Upper lobe of left lung (tissue), 4 donors: ENCODE measurements at regions not wholly inside any gene's neighbourhood (a gene's known extent, or its start where the extent isn't known, plus 50 kb on each side); places are given as distances from the start of the nearest gene placed in this dataset.

ENCODE experiments used
- CTCF ChIP-seq, 6 experiments: fragments of 450-650 bp in 4 of 6; fragments of 200-600 bp in 2 of 6; sonication (generic) in 2 of 6; IDR thresholded peaks; one replicate each; pipeline ENCODE4 v1.5.1; 2016 to 2019; ENCODE audit warnings: antibody characterized with exemption in 6 of 6
- POLR2A ChIP-seq, 4 donors: fragments of 450-650 bp; IDR thresholded peaks; one replicate each; pipeline ENCODE4 v1.5.1; 2016 to 2017; ENCODE audit warnings: antibody characterized with exemption in 4 of 4, mild to moderate bottlenecking in 2 of 4

GRCh38 chrX:3450881-3451570 is 104.6 kb upstream of the MXRA5 start:
- TF ChIP-seq POLR2A (IDR thresholded peaks at IDR 0.05), result no peak
- no peak for TF ChIP-seq CTCF (IDR thresholded peaks at IDR 0.05)
